Retinal pigment epithelial cell (primary cell): ENCODE measurements at regions not wholly inside any gene's neighbourhood (a gene's known extent, or its start where the extent isn't known, plus 50 kb on each side); places are given as distances from the start of the nearest gene placed in this dataset.
A peak's percentile ranks its signal among the peaks of the same experiment; 100 is the strongest.

Experiments used
- DNase-seq: peaks from one replicate; pipeline ENCODE4 v3.0.0-alpha.2; 2010; ENCODE audit warnings: low read depth
- H3K4me3 ChIP-seq: 2 replicates; pipeline ENCODE4 v1.5.1; 2011; ENCODE audit warnings: mild to moderate bottlenecking, low read length, control low read depth, moderate library complexity
- CTCF ChIP-seq: conservative IDR thresholded peaks from 2 replicates; pipeline ENCODE4 v1.5.1; 2011; ENCODE audit warnings: low read depth, low read length, control low read depth, inconsistent platforms

DNA sequence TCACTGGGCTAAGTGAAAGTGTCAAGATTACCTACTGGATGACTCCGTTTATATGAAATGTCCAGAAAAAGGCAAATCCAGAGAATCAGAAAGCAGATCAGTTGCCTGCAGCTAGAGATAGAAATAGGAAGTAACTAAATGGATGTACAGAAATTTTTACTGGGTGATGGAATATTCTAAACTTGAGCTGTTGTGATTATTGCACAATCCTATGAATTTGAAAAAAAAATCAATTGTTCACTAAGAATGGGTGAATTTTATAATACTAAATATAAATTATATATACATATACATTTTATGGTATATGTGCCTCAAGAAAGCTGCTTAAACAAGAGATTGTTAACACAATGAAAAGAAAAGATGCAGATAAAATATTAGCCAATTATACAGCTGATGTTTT, 181.1 kb upstream of the C16orf82 start:
- no peak for TF ChIP-seq CTCF
- DNase-seq: no peak
- H3K4me3 ChIP-seq: no peak overlapping the region

- DNase-seq: no peak
- TF ChIP-seq CTCF: no peak
- H3K4me3 ChIP-seq: no peak overlapping the region
Measured at GRCh38 chr16:26889740-26890139, 177.0 kb upstream of the C16orf82 start.

DNA sequence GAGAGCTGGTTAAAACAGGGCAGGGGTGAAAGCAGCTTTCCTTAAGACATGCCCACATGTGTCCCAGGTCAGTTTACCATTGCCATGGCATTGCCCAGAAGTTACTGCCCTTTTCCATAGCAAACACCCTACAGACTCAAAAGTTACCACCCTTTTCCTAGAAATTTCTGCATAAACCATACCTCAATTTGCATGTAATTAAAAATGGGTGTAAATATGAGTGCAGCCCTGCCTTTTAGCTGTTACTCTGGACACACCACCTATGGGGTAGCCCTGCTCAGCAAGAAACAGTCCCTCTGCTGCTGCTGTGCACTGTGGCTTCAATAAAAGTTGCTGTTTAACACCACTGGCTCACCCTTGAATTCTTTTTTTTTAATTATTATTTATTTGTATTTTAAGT, 168.5 kb upstream of the C16orf82 start:
- DNase-seq: no peak
- no peak overlapping the region for H3K4me3 ChIP-seq
- no peak for TF ChIP-seq CTCF

GRCh38 chr16:26901196-26901861, 165.4 kb upstream of the C16orf82 start:
- no peak overlapping the region for H3K4me3 ChIP-seq
- no peak for DNase-seq

GRCh38 chr16:26901983-26902382, 164.7 kb upstream of the C16orf82 start:
- TF ChIP-seq CTCF: no peak

More at GRCh38 chr16:26901196-26901861, 165.4 kb upstream of the C16orf82 start:
- TF ChIP-seq CTCF: no peak

GRCh38 chr16:26905336-26905735, 161.4 kb upstream of the C16orf82 start:
- no peak for TF ChIP-seq CTCF
- peak; percentile 10 for DNase-seq
- H3K4me3 ChIP-seq: no peak overlapping the region

More at GRCh38 chr16:26901983-26902382, 164.7 kb upstream of the C16orf82 start:
- no peak overlapping the region for H3K4me3 ChIP-seq
- DNase-seq: no peak

DNA sequence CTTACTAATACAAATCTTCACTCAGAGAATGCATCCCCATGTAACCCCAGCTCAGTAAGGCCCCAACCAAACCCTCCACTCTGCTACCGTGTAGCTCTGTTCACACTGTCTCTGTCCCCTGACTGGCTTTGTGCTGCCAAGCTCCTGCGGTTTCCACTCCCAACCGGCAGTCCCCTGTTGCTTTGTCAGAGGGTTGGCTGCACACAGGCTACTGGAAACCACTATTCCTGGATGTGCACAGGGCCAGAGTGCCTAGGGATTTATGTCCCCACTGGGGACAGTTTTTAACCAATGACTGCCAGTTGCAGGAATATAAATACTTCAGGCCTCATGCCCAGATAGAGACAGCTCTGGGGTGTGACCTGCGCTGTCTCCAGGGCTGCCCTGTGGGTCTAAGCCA, 157.1 kb upstream of the C16orf82 start:
- H3K4me3 ChIP-seq: no peak overlapping the region
- DNase-seq: no peak
- no peak for TF ChIP-seq CTCF
